EH (cell line): ENCODE measurements at regions not wholly inside any gene's neighbourhood (a gene's known extent, or its start where the extent isn't known, plus 50 kb on each side); places are given as distances from the start of the nearest gene placed in this dataset.

Experiments
- DNase-seq: peaks from one replicate; pipeline ENCODE4 v3.0.0-alpha.2; 2015; ENCODE audit warnings: low read depth

DNA sequence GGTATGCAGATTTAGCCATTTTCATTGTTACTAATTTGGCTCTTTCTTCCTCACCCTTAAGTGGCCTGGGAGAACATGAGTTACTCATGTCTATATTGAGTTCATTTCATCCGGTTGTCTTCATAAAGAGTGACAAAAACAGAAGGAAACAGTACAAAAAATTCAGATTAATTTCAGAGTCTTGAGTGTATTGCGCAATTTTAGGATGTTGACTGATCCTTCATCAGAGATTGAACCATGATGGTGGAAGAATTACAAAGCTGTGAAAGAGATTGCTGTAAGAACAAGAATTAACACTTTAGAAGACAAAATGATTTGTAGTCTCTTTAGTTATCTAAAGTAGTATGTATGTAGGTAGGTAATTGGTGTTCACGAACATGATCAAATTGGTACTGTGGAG is 194.0 kb upstream of the PPP1R3A start:
- DNase-seq: no peak

DNA sequence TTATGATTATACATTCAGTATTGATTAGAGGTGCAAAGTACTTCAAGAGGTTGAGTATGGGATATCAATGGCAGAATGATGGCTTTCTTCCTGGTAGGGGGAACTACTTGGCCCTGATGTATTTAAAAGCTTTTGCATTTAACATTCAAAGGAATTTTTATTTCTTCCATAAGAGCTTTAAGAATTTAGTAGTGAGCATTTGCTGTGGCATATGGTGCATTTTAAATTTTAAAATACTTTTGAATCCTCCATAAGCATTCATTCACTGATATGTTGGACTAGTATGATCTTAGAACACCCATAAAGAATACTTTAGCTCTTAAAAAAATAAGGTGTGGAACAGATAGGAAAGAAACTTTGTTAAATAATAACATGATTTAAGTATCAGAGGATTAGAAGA is 191.9 kb upstream of the PPP1R3A start:
- DNase-seq: no peak

- no peak for DNase-seq
These were observed 190.9 kb upstream of the PPP1R3A start for GRCh38 chr7:114109721-114110120.

GRCh38 chr7:114109304-114109703 is 190.5 kb upstream of the PPP1R3A start:
- no peak for DNase-seq

DNA sequence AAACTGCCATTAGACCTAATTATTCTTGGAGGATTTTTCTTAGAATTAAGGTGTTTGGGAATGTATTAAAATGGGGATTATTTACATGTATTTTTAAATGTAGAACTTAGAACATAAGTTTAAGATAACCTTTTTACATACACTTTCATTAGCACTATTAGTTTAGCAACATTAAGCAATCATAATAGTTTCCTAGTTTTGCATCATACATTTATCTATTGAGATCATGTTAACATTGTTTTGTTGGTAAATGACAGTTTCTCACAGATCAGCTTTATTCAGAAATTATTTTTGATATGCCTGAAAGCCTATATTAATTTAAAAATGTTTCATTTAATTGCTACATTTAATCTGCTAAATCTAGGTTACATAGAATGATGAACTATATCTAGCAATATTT is 189.7 kb upstream of the PPP1R3A start:
- no peak for DNase-seq

- no peak for DNase-seq
These were observed 188.7 kb upstream of the PPP1R3A start for GRCh38 chr7:114107522-114107921.

DNA sequence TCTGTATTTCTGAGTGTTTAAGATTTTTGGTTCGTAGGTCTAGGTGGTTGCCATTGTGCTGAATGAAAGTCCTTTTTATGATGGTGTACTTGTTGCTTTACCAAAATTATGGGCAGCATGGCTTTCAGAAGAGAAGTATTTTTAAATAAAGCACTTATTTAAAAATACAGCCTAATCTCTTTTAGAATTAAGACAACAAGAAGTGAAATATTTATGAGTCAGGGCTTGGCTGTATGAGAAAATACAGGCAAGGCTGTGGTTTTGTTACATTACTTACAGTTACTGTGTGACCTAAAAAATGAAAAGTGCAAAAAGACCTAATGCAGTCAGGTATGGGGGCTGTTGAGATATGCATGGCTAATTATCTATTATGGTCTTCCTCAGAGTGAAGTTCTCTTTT is 185.2 kb upstream of the PPP1R3A start:
- DNase-seq: no peak

- DNase-seq: no peak
These were observed 184.2 kb upstream of the PPP1R3A start for GRCh38 chr7:114102996-114103395.

DNA sequence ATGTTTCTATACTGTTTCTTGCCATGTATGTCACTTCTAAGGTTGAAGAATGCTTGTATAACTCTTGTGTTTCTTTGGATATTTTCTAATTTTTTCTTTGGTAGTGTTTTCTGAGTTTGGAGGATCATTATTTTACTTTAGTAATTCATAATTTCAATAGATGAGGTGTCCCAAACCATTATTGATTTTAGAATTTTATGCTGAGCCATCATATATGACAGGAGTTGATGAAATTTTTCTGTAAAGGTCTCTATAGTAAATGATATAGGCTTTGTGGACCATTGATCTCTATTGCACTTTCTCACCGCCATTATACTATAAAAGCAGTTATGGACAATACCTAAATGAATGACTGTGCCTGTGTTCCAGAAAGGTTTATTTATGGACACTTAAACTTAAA is 183.3 kb upstream of the PPP1R3A start:
- no peak for DNase-seq

GRCh38 chr7:114100810-114101209 is 182.0 kb upstream of the PPP1R3A start:
- no peak for DNase-seq

DNA sequence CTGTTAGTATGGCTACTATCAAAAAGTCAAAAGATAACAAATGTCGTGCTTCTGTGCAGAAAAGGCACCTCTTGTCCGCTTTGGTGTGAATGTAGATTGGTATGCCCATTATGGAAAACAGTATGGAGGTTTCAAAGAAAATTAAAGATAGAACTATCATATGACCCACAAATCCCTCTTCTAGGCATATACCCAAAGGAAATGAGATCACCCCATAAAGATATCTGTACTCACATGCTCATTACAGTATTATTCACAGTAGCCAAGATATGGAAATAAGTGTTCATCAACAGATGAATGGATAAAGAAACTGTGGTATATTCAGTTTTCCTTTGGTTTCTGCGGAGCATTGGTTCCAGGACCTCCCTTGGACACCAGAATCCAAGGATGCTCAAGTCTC is 180.5 kb upstream of the PPP1R3A start:
- DNase-seq: no peak

DNA sequence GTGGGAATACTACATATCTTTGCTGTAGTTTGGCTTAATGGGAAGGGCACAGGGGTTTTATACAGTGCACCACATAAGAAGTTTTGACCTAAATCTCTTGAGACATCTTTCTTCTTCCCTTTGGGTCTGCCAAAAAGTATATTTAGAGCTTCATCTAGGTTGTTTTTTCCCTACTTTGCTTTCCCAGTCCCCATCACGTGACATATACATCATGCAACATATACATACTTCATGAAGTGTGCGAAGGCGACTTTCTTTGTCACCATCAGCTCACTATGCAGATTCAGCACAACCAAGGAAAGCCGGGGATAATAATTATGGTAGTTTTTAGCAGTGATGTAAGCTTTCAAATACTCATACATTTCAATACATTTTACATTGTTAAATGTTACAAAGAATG is 177.1 kb upstream of the PPP1R3A start:
- DNase-seq: no peak

DNA sequence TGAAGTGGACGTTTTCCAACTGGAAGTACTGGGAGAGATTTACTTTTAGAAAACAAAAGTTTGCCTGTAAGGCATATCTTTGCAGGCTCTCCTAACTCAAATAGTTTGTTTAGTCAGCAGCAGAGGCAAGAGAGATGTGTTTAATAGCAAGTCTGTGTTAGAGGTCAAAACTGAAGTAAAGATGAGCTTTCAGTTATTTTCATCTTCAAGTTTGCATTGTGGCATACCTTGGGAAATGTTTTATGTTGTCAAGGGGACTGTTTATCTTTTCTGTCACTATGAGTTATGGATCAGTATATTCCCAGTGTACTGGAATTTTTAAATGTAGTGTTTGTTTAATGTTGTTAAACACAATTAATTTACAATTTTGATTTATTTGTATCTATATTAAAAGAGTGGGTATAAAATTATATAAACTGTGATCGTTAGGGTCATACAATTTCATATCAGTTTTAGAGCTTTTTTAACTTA is 169.7 kb upstream of the PPP1R3A start:
- DNase-seq: no peak

GRCh38 chr7:114087653-114088469 is 169.1 kb upstream of the PPP1R3A start:
- no peak for DNase-seq

DNA sequence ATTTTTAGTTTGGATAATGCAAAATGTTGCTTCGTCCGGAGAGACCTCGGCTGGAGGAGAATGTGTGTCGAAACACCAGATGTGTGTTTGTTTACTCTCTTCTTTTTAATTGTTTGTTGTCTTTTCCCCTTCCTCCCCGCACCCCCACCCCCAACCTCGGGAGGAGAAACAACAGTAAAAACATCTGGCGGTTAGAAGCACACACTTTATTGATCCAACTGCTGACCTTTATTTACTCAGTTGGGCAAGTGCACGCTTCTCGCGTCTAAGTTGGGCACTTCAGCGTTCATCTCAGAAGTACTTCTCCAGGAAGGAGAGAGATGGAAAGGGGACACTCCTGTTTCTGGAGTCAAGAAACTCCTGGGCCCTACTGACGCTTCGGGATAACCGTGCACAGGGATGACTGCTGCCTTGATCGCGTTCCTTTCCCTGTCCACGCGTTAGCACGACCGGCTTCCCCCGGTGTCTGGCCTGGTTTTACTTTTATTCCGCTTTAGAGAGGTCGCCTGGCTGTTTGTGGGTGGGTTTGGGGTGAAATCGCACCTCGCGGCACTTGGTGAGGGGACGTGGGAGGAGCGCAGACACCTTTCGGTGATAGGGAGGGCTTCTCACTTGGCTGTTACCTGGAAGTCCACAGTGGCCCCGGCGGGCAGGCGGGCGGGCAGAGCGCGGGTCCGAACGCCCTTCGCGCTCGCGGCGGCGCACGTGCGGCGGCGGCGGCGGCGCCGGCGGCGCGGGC is 168.3 kb upstream of the PPP1R3A start:
- DNase-seq: peak; percentile 2

GRCh38 chr7:114086537-114086913 is 167.7 kb upstream of the PPP1R3A start:
- no peak for DNase-seq

DNA sequence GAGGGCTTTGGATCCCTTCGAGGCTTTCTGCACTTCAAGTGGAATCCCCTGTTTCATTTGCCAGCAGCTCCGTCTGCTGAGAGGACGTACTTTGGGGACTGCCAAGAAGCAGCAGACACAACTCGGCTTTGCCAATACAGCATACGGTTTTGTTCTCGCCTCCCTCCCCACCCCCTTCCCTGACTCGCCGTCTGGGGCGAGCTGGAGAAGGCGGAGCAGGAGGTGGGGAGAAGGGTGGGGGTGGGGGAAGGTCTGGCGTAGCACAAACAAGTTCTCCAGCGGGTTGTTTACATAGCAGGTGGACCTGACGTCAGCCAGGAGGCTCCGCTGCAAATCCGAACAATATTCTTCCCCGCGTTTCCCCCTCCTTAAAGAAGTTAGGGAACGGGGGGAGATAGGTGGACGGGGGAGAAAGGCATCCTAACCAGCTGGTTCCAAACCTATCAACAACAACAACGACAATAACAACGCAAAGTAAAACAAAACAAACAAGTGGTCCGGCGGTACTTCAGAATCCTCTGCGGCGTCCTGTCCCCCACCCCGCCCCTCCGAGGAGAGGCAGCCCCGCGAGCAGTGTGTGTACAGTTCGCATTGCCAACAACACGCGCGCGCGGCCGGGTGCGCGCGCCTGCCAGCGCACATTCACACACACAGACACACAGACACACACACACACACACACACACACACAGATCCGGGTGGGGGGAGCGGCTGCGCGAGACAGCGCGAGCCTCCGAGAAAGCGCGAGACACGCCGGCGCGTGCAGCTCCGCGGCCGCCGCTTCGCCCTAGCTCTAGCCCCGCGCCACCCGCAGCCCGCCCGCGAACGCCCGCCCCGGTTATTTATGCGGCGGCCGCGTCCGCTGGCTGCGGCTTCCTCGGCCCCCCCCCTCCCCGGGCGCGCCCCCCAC is 167.0 kb upstream of the PPP1R3A start:
- peak; percentile 33 for DNase-seq

DNA sequence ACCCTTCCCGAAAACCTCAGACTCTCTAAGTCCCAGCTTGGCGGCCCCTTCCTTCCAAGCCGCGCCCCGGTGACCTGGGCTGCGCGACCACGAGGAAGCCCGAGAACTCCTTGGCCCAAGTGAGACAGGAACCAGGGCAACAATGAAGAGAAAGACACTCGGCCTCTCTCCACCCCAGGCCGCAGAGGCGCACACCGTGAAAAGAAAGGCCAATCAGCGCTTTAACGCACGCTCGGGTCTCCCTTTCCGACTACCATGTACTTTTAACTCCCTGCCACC is 166.4 kb upstream of the PPP1R3A start:
- DNase-seq: no peak

- DNase-seq: no peak
These were observed 165.9 kb upstream of the PPP1R3A start for GRCh38 chr7:114084472-114085312.

DNA sequence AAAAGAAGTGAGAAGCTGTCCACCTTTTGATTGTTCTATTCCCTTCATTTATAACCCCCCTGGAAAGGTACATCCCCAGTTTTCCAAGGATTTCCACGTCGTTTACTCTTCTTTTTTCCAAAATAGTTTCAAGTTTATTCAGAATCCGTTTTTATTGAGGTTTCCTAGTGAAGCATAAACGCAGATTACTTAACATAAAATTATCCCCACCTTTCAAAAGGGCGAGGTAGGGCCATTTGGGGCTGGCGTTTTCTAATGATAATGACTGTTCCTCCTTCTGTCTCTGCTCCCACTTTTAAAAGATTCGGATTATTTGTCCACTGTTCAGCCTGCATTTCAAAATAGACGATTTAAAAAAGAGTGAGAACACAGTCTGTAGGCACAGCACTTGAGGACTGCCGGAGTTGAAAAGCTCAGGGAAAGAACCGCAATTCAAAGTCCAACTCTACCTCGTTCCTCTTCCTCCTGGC is 165.2 kb upstream of the PPP1R3A start:
- no peak for DNase-seq

DNA sequence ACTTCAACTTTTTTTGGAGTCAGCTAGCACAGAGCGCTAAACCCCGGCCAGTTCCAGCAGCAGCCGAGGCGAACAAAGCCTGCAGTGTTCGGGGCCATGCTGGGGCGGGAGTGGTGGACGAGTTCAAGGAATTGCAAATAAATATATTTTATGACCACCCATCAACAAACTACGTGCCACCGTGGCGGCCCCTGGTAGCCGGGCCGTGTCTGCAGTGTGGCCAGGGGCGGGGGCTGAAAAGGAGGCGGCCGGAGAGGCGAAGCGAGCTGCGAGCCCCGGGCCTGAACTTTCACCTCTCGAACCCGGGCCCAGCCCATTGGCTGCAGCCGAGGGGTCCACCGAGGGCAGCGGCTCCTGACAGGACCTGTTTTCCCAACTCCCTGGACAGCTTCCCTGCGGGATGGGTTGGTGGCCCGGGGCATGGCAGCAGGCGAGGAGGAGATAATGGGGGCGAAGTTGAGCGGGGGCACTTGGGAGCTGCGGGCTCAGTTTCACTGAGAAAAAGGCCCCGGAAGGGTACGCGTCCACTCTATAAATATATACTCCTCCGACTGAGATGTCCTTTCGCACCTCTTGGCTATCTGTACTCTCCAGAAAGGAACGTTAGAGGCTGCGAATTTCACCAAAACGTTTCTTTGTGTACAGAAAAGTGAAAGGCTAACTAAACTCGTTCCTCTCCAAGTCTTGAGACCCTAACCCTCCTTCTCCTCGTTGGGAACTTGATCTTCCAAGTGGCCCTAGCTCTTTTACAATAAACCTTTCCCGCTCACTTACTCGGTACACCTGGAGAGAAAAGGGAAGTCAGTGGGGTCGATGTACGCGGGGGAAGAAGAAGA is 164.6 kb upstream of the PPP1R3A start:
- no peak for DNase-seq
